AG04450 (cell line): ENCODE measurements at regions not wholly inside any gene's neighbourhood (a gene's known extent, or its start where the extent isn't known, plus 50 kb on each side); places are given as distances from the start of the nearest gene placed in this dataset.

Experiments
- CTCF ChIA-PET: fragments of 300-600, 350-600 bp; formaldehyde crosslinking; extraction: SDS; loops from one replicate; lab custom pipeline; 2022; ENCODE audit warnings: antibody characterized with exemption, inconsistent platforms; lab: Charles Lee
- POLR2A ChIA-PET: fragments of 350-600 bp; formaldehyde crosslinking; extraction: SDS; loops from one replicate; lab custom pipeline; 2021; ENCODE audit warnings: antibody characterized with exemption, inconsistent platforms; lab: Yijun Ruan, JAX
- DNase-seq: peaks from one replicate; pipeline ENCODE4 v3.0.0-alpha.2; 2011; ENCODE audit warnings: low read depth, low spot score
- H3K27ac ChIP-seq: one replicate; pipeline ENCODE4 v1.5.1; 2012; ENCODE audit warnings: low read depth, low read length, control low read depth
- H3K27me3 ChIP-seq: one replicate; pipeline ENCODE4 v1.6.0; 2012; ENCODE audit warnings: low read length; ENCODE audit not compliant: control insufficient read depth, insufficient read depth
- H3K4me3 ChIP-seq: 2 replicates; pipeline ENCODE4 v1.5.1; 2011; ENCODE audit warnings: mild to moderate bottlenecking, low read depth, low read length, control low read depth
- H3K9me3 ChIP-seq: 2 replicates; pipeline ENCODE4 v1.5.1; 2012; ENCODE audit warnings: low read length; ENCODE audit not compliant: control insufficient read depth, insufficient read depth
- CTCF ChIP-seq: IDR thresholded peaks from 2 replicates; pipeline ENCODE4 v1.5.1; 2011; ENCODE audit warnings: low read depth, low read length, control low read depth, inconsistent platforms

- Histone ChIP-seq H3K9me3 (no peaks in the 10 kb centered on the region), H3K27me3 (peaks cover 24% of the 10 kb centered on the region), H3K4me3 (no peak overlapping the region), H3K27ac (no peak overlapping the region)
- POLR2A ChIA-PET, result no interaction called here
- DNase-seq, result no peak
- no peak for TF ChIP-seq CTCF
- CTCF ChIA-PET, result no interaction called here
Observed at GRCh38 chr14:76309572-76310162, 66.3 kb upstream of the ESRRB start.

- Histone ChIP-seq H3K27ac (no peak overlapping the region), H3K4me3 (no peak overlapping the region), H3K27me3 (peaks cover 20% of the 10 kb centered on the region), H3K9me3 (no peaks in the 10 kb centered on the region)
- no peak for DNase-seq
- CTCF ChIA-PET, result interaction anchor here (0.6 to 1.5 kb wide), 2 partner anchors 24 to 76 kb away, joined by 3 to 4 read pairs; no protein-coding TSS in a partner anchor
- POLR2A ChIA-PET, result no interaction called here
- TF ChIP-seq CTCF, result no peak
Observed at GRCh38 chr14:76311079-76311758, 64.7 kb upstream of the ESRRB start.

- H3K9me3 ChIP-seq, result no peaks in the 10 kb centered on the region
- CTCF ChIA-PET, result no interaction called here
- H3K27me3 ChIP-seq, result peaks cover 23% of the 10 kb centered on the region
- no peak for DNase-seq
- POLR2A ChIA-PET, result no interaction called here
- no peak overlapping the region for H3K4me3 ChIP-seq
- H3K27ac ChIP-seq, result no peak overlapping the region
- no peak for TF ChIP-seq CTCF
Observed at GRCh38 chr14:76312821-76313220, 63.1 kb upstream of the ESRRB start.

- POLR2A ChIA-PET, result no interaction called here
- Histone ChIP-seq H3K4me3 (no peak overlapping the region), H3K27me3 (peaks cover 25% of the 10 kb centered on the region), H3K9me3 (no peaks in the 10 kb centered on the region), H3K27ac (no peak overlapping the region)
- CTCF ChIA-PET, result no interaction called here
- TF ChIP-seq CTCF, result no peak
- DNase-seq, result no peak
Observed at GRCh38 chr14:76313303-76313702, 62.6 kb upstream of the ESRRB start.

GRCh38 chr14:76313852-76314251 is 62.1 kb upstream of the ESRRB start:
- no peak for DNase-seq
- Histone ChIP-seq H3K4me3 (no peak overlapping the region), H3K27ac (no peak overlapping the region), H3K9me3 (no peaks in the 10 kb centered on the region), H3K27me3 (peaks cover 25% of the 10 kb centered on the region)
- CTCF ChIA-PET, result no interaction called here
- TF ChIP-seq CTCF, result no peak
- POLR2A ChIA-PET, result no interaction called here
